GM12891 (cell line): ENCODE measurements at regions not wholly inside any gene's neighbourhood (a gene's known extent, or its start where the extent isn't known, plus 50 kb on each side); places are given as distances from the start of the nearest gene placed in this dataset.

Experiments
- PAX5 ChIP-seq: IDR thresholded peaks from 2 replicates; pipeline ENCODE4 v1.6.1; 2011; ENCODE audit warnings: low read length, moderate library complexity, mild to moderate bottlenecking; ENCODE audit not compliant: insufficient read depth, severe bottlenecking
- POLR2A ChIP-seq: IDR thresholded peaks from 2 replicates; pipeline ENCODE4 v1.6.1; 2011; ENCODE audit warnings: low read depth, low read length, control low read depth
- POLR2AphosphoS5 ChIP-seq: IDR thresholded peaks from 2 replicates; pipeline ENCODE4 v1.6.1; 2011; ENCODE audit warnings: low read depth, low read length, control low read depth
- POU2F2 ChIP-seq: IDR thresholded peaks from 2 replicates; pipeline ENCODE4 v1.6.1; 2011; ENCODE audit warnings: low read depth, mild to moderate bottlenecking, control low read depth, low read length, moderate library complexity
- SPI1 ChIP-seq: IDR thresholded peaks from 2 replicates; pipeline ENCODE4 v1.6.1; 2011; ENCODE audit warnings: low read depth, low read length, control low read depth
- TAF1 ChIP-seq: IDR thresholded peaks from 2 replicates; pipeline ENCODE4 v1.6.1; 2011; ENCODE audit warnings: low read depth, low read length, control low read depth

DNA sequence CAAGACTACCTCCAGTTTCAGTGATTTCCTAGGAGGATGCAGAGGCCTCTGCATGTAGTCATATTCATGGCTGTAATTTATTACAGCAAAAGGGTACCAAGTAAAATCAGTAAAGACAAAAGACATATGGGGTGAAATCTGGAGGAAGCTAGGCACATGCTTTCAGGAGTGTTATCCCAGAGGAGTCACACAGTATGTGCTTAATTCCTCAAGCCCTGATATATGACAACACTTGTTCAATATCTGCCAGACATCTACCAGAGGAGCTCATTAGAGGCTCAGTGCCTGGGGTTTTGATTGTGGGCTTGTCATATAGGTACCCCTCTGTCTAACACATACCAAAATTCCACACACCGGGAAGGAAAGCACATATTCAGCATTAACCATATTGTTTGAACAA, 283.8 kb downstream of the CXCL12 start:
- no peak for TF ChIP-seq POLR2AphosphoS5
- TF ChIP-seq POU2F2, result no peak
- no peak for TF ChIP-seq TAF1
- TF ChIP-seq POLR2A, result no peak
- TF ChIP-seq SPI1, result no peak
- TF ChIP-seq PAX5, result no peak
